GM12878 (cell line): ENCODE measurements at regions not wholly inside any gene's neighbourhood (a gene's known extent, or its start where the extent isn't known, plus 50 kb on each side); places are given as distances from the start of the nearest gene placed in this dataset.

Experiments used
- ATAC-seq: fragments of 200-7000 bp; cut with Tn5 transposase; 3 replicates; pipeline ENCODE4 v1.9.1; 2020; ENCODE audit warnings: mild to moderate bottlenecking, moderate library complexity
- BruUV-seq: library from RNA; stranded (reverse); fragments of 400-500 nt; replicated peaks from 2 replicates; lab custom pipeline; 2021; lab: Mats Ljungman, UMichigan
- CTCF ChIA-PET: fragments of 300-600 bp; sonication (Branson Sonifier 250); formaldehyde crosslinking; extraction: SDS; loops from one replicate; lab custom pipeline; 2021; ENCODE audit warnings: inconsistent platforms; lab: Yijun Ruan, JAX
- POLR2A ChIA-PET: fragments of 350-600 bp; formaldehyde crosslinking; extraction: SDS; loops from one replicate; lab custom pipeline; 2021; ENCODE audit warnings: inconsistent platforms; lab: Charles Lee
- RAD21 ChIA-PET: fragments of 300-600 bp; sonication (Branson Sonifier 250); formaldehyde crosslinking; loops from one replicate; lab custom pipeline; 2023; ENCODE audit warnings: antibody characterized with exemption; ENCODE audit not compliant: unreplicated experiment; lab: Charles Lee
- SMC1A ChIA-PET: fragments of 300-600 bp; sonication (Branson Sonifier 250); formaldehyde crosslinking; loops from one replicate; lab custom pipeline; 2023; ENCODE audit not compliant: unreplicated experiment, uncharacterized antibody; lab: Charles Lee
- DNase-seq: peaks from one replicate; pipeline ENCODE4 v3.0.0-alpha.2; 2011; ENCODE audit warnings: low read depth, low spot score
- FAIRE-seq: peaks from 3 replicates; lab custom pipeline; 2011; peaks lifted over from hg19 to GRCh38; lab: Jason Lieb, UNC
- H2AFZ ChIP-seq: 2 replicates; pipeline ENCODE4 v1.6.0; 2011; ENCODE audit warnings: low read depth, low read length, control low read depth; ENCODE audit not compliant: control insufficient read depth
- H3K27ac ChIP-seq: 2 replicates; pipeline ENCODE4 v1.5.1; 2011; ENCODE audit warnings: control low read depth; ENCODE audit not compliant: control insufficient read depth, insufficient read depth
- H3K27me3 ChIP-seq, 2 experiments: replicated peaks in 1 of 2; 2 replicates each; pipeline versions ENCODE4 v1.6.0 to v1.6.1; 2011; ENCODE audit warnings: low read length in 1 of 2; ENCODE audit not compliant: control insufficient read depth in 2 of 2, insufficient read depth in 2 of 2
- H3K36me3 ChIP-seq, 2 experiments: 2 replicates each; pipeline ENCODE4 v1.5.1; 2011; ENCODE audit warnings: low read length in 1 of 2; ENCODE audit not compliant: control insufficient read depth in 2 of 2, insufficient read depth in 2 of 2
- H3K4me1 ChIP-seq: 2 replicates; pipeline ENCODE4 v1.6.1; 2011; ENCODE audit warnings: mild to moderate bottlenecking, low read length, moderate library complexity, mixed read lengths; ENCODE audit not compliant: control insufficient read depth, insufficient read depth
- H3K4me2 ChIP-seq: 2 replicates; pipeline ENCODE4 v1.6.0; 2011; ENCODE audit warnings: control low read depth; ENCODE audit not compliant: control insufficient read depth, insufficient read depth
- H3K4me3 ChIP-seq: fragments of 200-600 bp; sonication (generic); 2 replicates; pipeline ENCODE4 v1.5.1; 2016
- H3K79me2 ChIP-seq: 2 replicates; pipeline ENCODE4 v1.6.0; 2011; ENCODE audit warnings: low read length; ENCODE audit not compliant: control insufficient read depth, insufficient read depth
- H3K9ac ChIP-seq: 2 replicates; pipeline ENCODE4 v1.8.0; 2011; ENCODE audit warnings: low read length, control low read depth, mixed read lengths; ENCODE audit not compliant: control insufficient read depth, insufficient read depth
- H3K9me3 ChIP-seq: replicated peaks from 3 replicates; pipeline ENCODE4 v1.5.1; 2011; ENCODE audit warnings: mild to moderate bottlenecking, low read length; ENCODE audit not compliant: control insufficient read depth, insufficient read depth
- H4K20me1 ChIP-seq: 2 replicates; pipeline ENCODE4 v1.6.0; 2011; ENCODE audit not compliant: control insufficient read depth, insufficient read depth
- ATF7 ChIP-seq: fragments of 450-650 bp; IDR thresholded peaks from 2 replicates; pipeline ENCODE4 v1.6.1; 2016; ENCODE audit warnings: low read depth, mild to moderate bottlenecking
- BMI1 ChIP-seq: fragments of 450-650 bp; IDR thresholded peaks from 2 replicates; pipeline ENCODE4 v1.6.1; 2016; ENCODE audit warnings: mild to moderate bottlenecking, moderate library complexity, borderline replicate concordance
- CEBPB ChIP-seq, 2 experiments: fragments of 150-350 bp in 1 of 2; IDR thresholded peaks; 2 replicates each; pipeline ENCODE4 v1.6.1; 2012 to 2014; ENCODE audit warnings: low read depth in 2 of 2, low read length in 2 of 2, borderline replicate concordance in 1 of 2, inconsistent platforms in 1 of 2
- ETV6 ChIP-seq, 2 experiments: fragments of 450-650 bp in 1 of 2; IDR thresholded peaks in 1 of 2; conservative IDR thresholded peaks in 1 of 2; 2 replicates each; pipeline ENCODE4 v1.6.1; 2014; ENCODE audit warnings: antibody characterized with exemption in 1 of 2, borderline replicate concordance in 1 of 2, low read depth in 1 of 2, mild to moderate bottlenecking in 1 of 2, moderate library complexity in 1 of 2
- GATAD2B ChIP-seq: fragments of 450-650 bp; conservative IDR thresholded peaks from 2 replicates; pipeline ENCODE4 v1.6.1; 2017; ENCODE audit warnings: low read depth, mild to moderate bottlenecking, moderate library complexity
- JUNB ChIP-seq: IDR thresholded peaks from 2 replicates; pipeline ENCODE4 v1.6.1; 2016; ENCODE audit warnings: antibody characterized with exemption, mild to moderate bottlenecking
- KDM1A ChIP-seq: fragments of 200-600 bp; sonication (generic); IDR thresholded peaks from 2 replicates; pipeline ENCODE4 v1.6.1; 2016; ENCODE audit warnings: borderline replicate concordance
- MEF2B ChIP-seq: fragments of 450-650 bp; IDR thresholded peaks from 2 replicates; pipeline ENCODE4 v1.6.1; 2018; ENCODE audit warnings: mild to moderate bottlenecking, moderate library complexity; ENCODE audit not compliant: partially characterized antibody, poor library complexity, severe bottlenecking
- MLLT1 ChIP-seq: fragments of 450-650 bp; IDR thresholded peaks from 2 replicates; pipeline ENCODE4 v1.6.1; 2016; ENCODE audit warnings: mild to moderate bottlenecking
- MYC ChIP-seq: IDR thresholded peaks from 2 replicates; pipeline ENCODE4 v1.6.1; 2011; ENCODE audit warnings: mild to moderate bottlenecking, low read length, moderate library complexity, inconsistent platforms; ENCODE audit not compliant: insufficient read depth, insufficient replicate concordance, insufficient read length, severe bottlenecking
- PML ChIP-seq: IDR thresholded peaks from 2 replicates; pipeline ENCODE4 v1.6.1; 2012; ENCODE audit warnings: low read length, inconsistent platforms
- POU2F2 ChIP-seq: IDR thresholded peaks from 3 replicates; pipeline ENCODE4 v1.6.1; 2011; ENCODE audit warnings: low read depth, mild to moderate bottlenecking, low read length, borderline replicate concordance
- RAD21 ChIP-seq: IDR thresholded peaks from 2 replicates; pipeline ENCODE4 v1.6.1; 2011; ENCODE audit warnings: mild to moderate bottlenecking, low read depth, low read length, moderate library complexity; ENCODE audit not compliant: insufficient read depth
- SIX5 ChIP-seq: IDR thresholded peaks from 2 replicates; pipeline ENCODE4 v1.6.1; 2011; ENCODE audit warnings: mild to moderate bottlenecking, low read depth, low read length, moderate library complexity; ENCODE audit not compliant: severe bottlenecking
- TCF3 ChIP-seq: IDR thresholded peaks from 2 replicates; pipeline ENCODE4 v1.6.1; 2012; ENCODE audit warnings: low read depth, mild to moderate bottlenecking, low read length, borderline replicate concordance; ENCODE audit not compliant: insufficient read depth
- ZBTB33 ChIP-seq: fragments of 450-650 bp; IDR thresholded peaks from 2 replicates; pipeline ENCODE4 v1.6.1; 2017; ENCODE audit warnings: mild to moderate bottlenecking
- ZNF24 ChIP-seq: fragments of 450-650 bp; IDR thresholded peaks from 2 replicates; pipeline ENCODE4 v1.6.1; 2017; ENCODE audit warnings: antibody characterized with exemption, mild to moderate bottlenecking
- ZZZ3 ChIP-seq: IDR thresholded peaks from 2 replicates; pipeline ENCODE4 v1.6.1; 2011; ENCODE audit warnings: low read depth; ENCODE audit not compliant: control insufficient read depth, insufficient read length
- WGBS: methylation state at CpG from one replicate; pipeline ENCODE4 v1.1.6; 2016; ENCODE audit warnings: low lambda C conversion rate; ENCODE audit not compliant: insufficient replicate concordance, insufficient coverage; ENCODE audit errors: missing lambda C conversion rate; 5-methylcytosine and 5-hydroxymethylcytosine counted together
- in situ Hi-C: fragments of 300-500 bp; cut with MboI; formaldehyde crosslinking; loops from 9 replicates; pipeline ENCODE4 v1.14.3; 2018; ENCODE audit warnings: mixed read lengths
- intact Hi-C: fragments of 100-400 bp; cut with micrococcal nuclease; formaldehyde crosslinking; loops from one replicate; pipeline ENCODE4 v1.14.2; 2022; ENCODE audit not compliant: unreplicated experiment
- TF ChIP-seq, protein P1 (sequence below): fragments of 450-650 bp; IDR thresholded peaks from 2 replicates; pipeline ENCODE4 v1.6.1; 2014; ENCODE audit warnings: mild to moderate bottlenecking
- TF ChIP-seq, protein P2 (sequence below): IDR thresholded peaks from 2 replicates; pipeline ENCODE4 v1.6.1; 2011; ENCODE audit warnings: borderline replicate concordance, low read depth, mild to moderate bottlenecking, moderate library complexity, mixed read lengths, low read length; ENCODE audit not compliant: insufficient read depth; ENCODE audit errors: extremely low read length

- TF ChIP-seq, protein P1, sequence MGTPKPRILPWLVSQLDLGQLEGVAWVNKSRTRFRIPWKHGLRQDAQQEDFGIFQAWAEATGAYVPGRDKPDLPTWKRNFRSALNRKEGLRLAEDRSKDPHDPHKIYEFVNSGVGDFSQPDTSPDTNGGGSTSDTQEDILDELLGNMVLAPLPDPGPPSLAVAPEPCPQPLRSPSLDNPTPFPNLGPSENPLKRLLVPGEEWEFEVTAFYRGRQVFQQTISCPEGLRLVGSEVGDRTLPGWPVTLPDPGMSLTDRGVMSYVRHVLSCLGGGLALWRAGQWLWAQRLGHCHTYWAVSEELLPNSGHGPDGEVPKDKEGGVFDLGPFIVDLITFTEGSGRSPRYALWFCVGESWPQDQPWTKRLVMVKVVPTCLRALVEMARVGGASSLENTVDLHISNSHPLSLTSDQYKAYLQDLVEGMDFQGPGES = no peak
- no peak for TF ChIP-seq KDM1A
- TF ChIP-seq POU2F2 = no peak
- no peak for TF ChIP-seq ETV6 (conservative IDR thresholded peaks at IDR 0.05 in 1 of 2, IDR thresholded peaks at IDR 0.05 in 1 of 2; ENCODE audit: borderline replicate concordance in 1 of 2, low read depth in 1 of 2)
- no peak for TF ChIP-seq BMI1
- TF ChIP-seq ZBTB33 = no peak
- TF ChIP-seq MYC = no peak
Measured at GRCh38 chr9:106796771-106797170, 66.2 kb upstream of the ZNF462 start (continued).

DNA sequence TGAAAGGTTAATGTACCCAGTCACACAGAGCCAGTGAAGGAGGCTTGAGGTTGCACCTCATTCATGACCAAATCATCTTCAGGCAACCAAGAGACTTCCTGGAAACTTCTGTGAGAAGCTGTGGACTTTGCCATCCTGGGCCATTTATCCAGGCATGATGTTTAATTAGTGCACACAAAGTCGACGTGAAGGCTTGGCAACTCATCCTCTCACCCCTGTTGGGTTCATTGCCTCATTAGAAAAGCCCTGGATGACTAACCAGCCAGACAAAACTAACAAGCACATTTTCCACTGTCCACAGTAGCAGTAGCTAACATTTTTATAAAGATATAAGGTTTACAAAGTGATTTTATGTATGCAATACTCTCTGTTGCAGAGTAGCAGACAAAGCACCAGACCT lies 65.7 kb upstream of the ZNF462 start:
- BruUV-seq = no TSS peak
- ChIA-PET SMC1A (no interaction called here), CTCF (no interaction called here), RAD21 (no interaction called here), POLR2A (no interaction called here)
- Histone ChIP-seq H3K36me3 (no peaks in the 10 kb centered on the region), H3K27me3 (no peaks in the 10 kb centered on the region), H2AFZ (no peak overlapping the region), H3K4me2 (no peak overlapping the region), H3K9me3 (no peaks in the 10 kb centered on the region), H3K9ac (no peak overlapping the region), H3K27ac (no peak overlapping the region), H3K4me1 (no peaks in the 10 kb centered on the region), H3K79me2 (no peaks in the 10 kb centered on the region), H4K20me1 (no peaks in the 10 kb centered on the region), H3K4me3 (no peak overlapping the region)
- intact Hi-C loops = no loop called here
- DNase-seq = no peak
- no peak for FAIRE-seq
- 25% methylated on average over 2 of the region's 2 CpGs for WGBS
- no peak for ATAC-seq
- in situ Hi-C loops = no loop called here
- TF ChIP-seq ZNF24 (no peak), PML (no peak), MEF2B (no peak), SIX5 (no peak), TCF3 (no peak), MLLT1 (no peak), ZZZ3 (no peak), JUNB (no peak), RAD21 (no peak), ATF7 (no peak), GATAD2B (no peak), CEBPB (IDR thresholded peaks at IDR 0.05; ENCODE audit: borderline replicate concordance in 1 of 2, low read depth in 2 of 2, low read length in 2 of 2) (no peak)
- TF ChIP-seq, protein P2, sequence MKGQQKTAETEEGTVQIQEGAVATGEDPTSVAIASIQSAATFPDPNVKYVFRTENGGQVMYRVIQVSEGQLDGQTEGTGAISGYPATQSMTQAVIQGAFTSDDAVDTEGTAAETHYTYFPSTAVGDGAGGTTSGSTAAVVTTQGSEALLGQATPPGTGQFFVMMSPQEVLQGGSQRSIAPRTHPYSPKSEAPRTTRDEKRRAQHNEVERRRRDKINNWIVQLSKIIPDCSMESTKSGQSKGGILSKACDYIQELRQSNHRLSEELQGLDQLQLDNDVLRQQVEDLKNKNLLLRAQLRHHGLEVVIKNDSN = no peak
